ENCODE measurements at regions not wholly inside any gene's neighbourhood (a gene's known extent, or its start where the extent isn't known, plus 50 kb on each side); places are given as distances from the start of the nearest gene placed in this dataset.

DNA sequence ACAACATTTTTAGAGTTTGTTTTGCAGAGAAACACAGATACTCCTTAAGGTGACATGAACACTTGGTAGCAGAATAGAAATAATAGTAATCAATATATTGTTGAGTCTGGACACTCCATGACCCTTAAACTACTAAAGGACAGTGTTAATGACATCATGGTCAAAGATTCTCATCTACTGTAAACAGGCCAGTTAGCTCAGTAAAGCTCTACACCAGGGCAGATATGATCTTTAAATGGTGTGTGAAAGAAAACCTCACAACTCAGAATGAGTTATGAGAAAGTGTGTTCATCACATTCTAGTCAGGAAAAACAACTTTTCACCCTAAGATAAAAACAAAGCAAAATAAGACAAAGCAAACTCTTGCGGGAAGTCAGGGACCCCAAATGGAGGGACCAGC lies 58.1 kb upstream of the ADAMTS5 start:
- Mint-ChIP-seq H3K36me3 (no peaks in the 10 kb centered on the region), H3K9me3 (no peaks in the 10 kb centered on the region), H3K4me1 (peaks cover 35% of the 10 kb centered on the region), H3K4me3 (no peak overlapping the region), H3K27me3 (ENCODE audit: low read depth) (no peaks in the 10 kb centered on the region), H3K27ac (peak overlapping the region; percentile 55)
- no peak for DNase-seq (ENCODE audit: low spot score in 2 of 2, unreplicated experiment in 2 of 2)
- TF ChIP-seq, protein P1, sequence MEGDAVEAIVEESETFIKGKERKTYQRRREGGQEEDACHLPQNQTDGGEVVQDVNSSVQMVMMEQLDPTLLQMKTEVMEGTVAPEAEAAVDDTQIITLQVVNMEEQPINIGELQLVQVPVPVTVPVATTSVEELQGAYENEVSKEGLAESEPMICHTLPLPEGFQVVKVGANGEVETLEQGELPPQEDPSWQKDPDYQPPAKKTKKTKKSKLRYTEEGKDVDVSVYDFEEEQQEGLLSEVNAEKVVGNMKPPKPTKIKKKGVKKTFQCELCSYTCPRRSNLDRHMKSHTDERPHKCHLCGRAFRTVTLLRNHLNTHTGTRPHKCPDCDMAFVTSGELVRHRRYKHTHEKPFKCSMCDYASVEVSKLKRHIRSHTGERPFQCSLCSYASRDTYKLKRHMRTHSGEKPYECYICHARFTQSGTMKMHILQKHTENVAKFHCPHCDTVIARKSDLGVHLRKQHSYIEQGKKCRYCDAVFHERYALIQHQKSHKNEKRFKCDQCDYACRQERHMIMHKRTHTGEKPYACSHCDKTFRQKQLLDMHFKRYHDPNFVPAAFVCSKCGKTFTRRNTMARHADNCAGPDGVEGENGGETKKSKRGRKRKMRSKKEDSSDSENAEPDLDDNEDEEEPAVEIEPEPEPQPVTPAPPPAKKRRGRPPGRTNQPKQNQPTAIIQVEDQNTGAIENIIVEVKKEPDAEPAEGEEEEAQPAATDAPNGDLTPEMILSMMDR (IDR thresholded peaks at IDR 0.05; ENCODE audit: unreplicated experiment): no peak

DNA sequence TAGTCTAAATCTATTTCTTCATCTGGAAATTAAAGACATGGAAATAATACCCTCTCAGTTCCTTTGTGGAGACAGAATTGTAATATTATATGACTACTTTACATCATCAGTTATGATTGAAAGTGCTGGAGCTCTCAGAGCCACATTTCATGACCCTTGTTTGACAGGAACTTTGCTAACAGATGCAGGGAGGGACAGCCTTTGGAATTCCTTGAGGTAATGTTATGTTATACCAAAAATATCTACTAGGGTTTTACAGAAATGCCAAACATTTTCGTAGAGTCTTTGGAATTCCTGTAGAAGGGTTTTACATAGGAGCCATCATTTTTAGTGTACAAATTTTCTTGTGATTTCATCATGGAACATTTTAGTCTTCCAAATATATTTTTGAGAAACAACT lies 57.4 kb upstream of the ADAMTS5 start:
- TF ChIP-seq, protein P1 (IDR thresholded peaks at IDR 0.05; ENCODE audit: unreplicated experiment): no peak
- no peaks in the 10 kb centered on the region for H3K27me3 Mint-ChIP-seq (ENCODE audit: low read depth)
- no peaks in the 10 kb centered on the region for H3K9me3 Mint-ChIP-seq
- no peaks in the 10 kb centered on the region for H3K36me3 Mint-ChIP-seq
- H3K4me1 Mint-ChIP-seq: peaks cover 35% of the 10 kb centered on the region
- no peak for DNase-seq (ENCODE audit: low spot score in 2 of 2, unreplicated experiment in 2 of 2)
- H3K27ac Mint-ChIP-seq: peak overlapping the region; percentile 81
- H3K4me3 Mint-ChIP-seq: no peak overlapping the region

DNA sequence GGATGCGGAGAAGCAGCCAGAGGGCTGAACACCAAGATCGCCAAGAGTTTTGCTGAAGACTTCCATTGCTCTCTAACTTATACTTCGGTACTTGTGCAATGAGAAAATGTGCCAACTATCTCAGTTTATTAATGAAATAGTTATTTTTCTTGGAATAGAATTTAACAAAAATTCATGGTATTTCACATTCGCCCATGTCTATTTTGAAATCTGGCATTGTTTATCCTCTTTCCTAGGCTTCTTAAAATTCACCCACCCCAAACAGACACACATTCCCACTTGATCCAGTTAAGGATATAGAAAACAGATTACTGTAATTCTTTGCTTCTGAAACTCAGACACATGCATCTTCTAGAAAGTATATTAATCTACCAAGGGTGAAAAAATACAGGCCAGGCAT lies 56.3 kb upstream of the ADAMTS5 start:
- Mint-ChIP-seq H3K36me3 (no peaks in the 10 kb centered on the region), H3K27ac (peak overlapping the region; percentile 18), H3K4me3 (no peak overlapping the region), H3K4me1 (peaks cover 35% of the 10 kb centered on the region), H3K27me3 (ENCODE audit: low read depth) (no peaks in the 10 kb centered on the region), H3K9me3 (no peaks in the 10 kb centered on the region)
- no peak for DNase-seq (ENCODE audit: low spot score in 2 of 2, unreplicated experiment in 2 of 2)
- TF ChIP-seq, protein P1 (IDR thresholded peaks at IDR 0.05; ENCODE audit: unreplicated experiment): no peak

DNA sequence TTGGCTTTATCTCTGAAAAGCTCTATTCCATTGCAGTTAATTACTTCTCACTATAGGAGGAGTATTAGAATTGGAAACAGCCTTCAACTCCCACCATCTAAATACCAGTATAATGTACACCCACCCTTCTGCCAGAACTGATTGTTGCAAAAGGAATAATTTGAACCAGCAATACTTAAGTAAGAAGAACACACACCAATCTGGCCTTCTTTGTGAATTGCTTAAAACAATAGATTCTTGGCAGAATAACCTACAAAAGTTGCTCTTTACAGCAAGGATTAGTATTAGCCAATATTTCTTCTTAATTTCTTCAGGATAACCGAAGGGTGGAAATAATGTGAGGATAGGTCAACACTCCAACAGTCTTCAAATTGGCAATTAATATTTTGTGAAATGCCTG lies 54.9 kb upstream of the ADAMTS5 start:
- H3K27me3 Mint-ChIP-seq (ENCODE audit: low read depth): no peaks in the 10 kb centered on the region
- H3K36me3 Mint-ChIP-seq: no peaks in the 10 kb centered on the region
- TF ChIP-seq, protein P1 (IDR thresholded peaks at IDR 0.05; ENCODE audit: unreplicated experiment): no peak
- peaks cover 35% of the 10 kb centered on the region for H3K4me1 Mint-ChIP-seq
- H3K4me3 Mint-ChIP-seq: no peak overlapping the region
- H3K9me3 Mint-ChIP-seq: peaks cover 4% of the 10 kb centered on the region
- no peak for DNase-seq (ENCODE audit: low spot score in 2 of 2, unreplicated experiment in 2 of 2)
- H3K27ac Mint-ChIP-seq: no peak overlapping the region

DNA sequence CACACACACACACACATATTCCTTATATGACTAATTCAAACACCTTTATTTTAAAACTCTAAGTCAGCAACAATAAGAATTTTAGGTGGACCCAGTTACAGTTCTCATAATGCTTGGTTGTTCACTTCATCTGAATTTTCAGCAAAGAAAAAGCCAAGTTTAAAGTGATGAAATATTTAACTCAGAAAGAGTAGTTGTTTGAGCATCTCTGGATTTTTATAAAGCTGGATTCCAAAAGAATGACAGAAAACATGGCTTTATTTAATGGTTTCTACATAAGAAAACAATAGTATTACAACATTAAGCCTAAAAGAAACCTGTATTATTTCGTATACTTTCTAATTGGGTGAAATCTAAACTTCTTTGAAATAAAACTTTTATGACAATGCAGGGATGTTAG lies 54.2 kb upstream of the ADAMTS5 start:
- peaks cover 4% of the 10 kb centered on the region for H3K9me3 Mint-ChIP-seq
- H3K36me3 Mint-ChIP-seq: no peaks in the 10 kb centered on the region
- TF ChIP-seq, protein P1 (IDR thresholded peaks at IDR 0.05; ENCODE audit: unreplicated experiment): no peak
- H3K27ac Mint-ChIP-seq: no peak overlapping the region
- H3K4me1 Mint-ChIP-seq: peaks cover 32% of the 10 kb centered on the region
- DNase-seq (ENCODE audit: low spot score in 2 of 2, unreplicated experiment in 2 of 2): no peak
- no peaks in the 10 kb centered on the region for H3K27me3 Mint-ChIP-seq (ENCODE audit: low read depth)
- H3K4me3 Mint-ChIP-seq: no peak overlapping the region

DNA sequence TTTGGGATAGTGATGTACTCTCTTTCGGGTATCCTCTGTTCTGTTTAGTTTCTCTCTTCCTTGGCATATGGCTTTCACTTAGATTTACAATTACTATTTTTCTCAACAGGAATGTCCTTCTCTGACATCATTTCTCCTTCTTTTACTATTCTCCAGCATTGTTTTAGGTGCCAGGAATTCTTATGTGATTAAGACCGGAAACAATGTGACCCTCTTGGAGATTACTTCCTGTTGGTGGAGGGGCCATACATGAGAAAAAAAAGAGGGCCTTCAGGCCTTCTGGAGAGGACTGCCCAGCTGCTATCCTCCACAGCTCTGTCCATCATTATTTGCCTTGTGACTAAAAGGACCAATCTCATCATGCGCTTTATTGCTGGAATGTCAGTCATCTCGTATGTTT lies 50.4 kb upstream of the ADAMTS5 start:
- Mint-ChIP-seq H3K36me3 (no peaks in the 10 kb centered on the region), H3K27ac (no peak overlapping the region)

More for the DNA sequence above, 50.4 kb upstream of the ADAMTS5 start:
- no peaks in the 10 kb centered on the region for H3K27me3 Mint-ChIP-seq (ENCODE audit: low read depth)
- TF ChIP-seq, protein P1 (IDR thresholded peaks at IDR 0.05; ENCODE audit: unreplicated experiment): no peak
- H3K4me1 Mint-ChIP-seq: peaks cover 1% of the 10 kb centered on the region
- H3K4me3 Mint-ChIP-seq: no peak overlapping the region
- peaks cover 4% of the 10 kb centered on the region for H3K9me3 Mint-ChIP-seq
- no peak for DNase-seq (ENCODE audit: low spot score in 2 of 2, unreplicated experiment in 2 of 2)

All from mesothelial cell of epicardium (in vitro differentiated cells).